Neuronal stem cell (in vitro differentiated cells): ENCODE measurements at regions not wholly inside any gene's neighbourhood (a gene's known extent, or its start where the extent isn't known, plus 50 kb on each side); places are given as distances from the start of the nearest gene placed in this dataset.

Experiments used
- DNase-seq: peaks from one replicate; pipeline ENCODE4 v3.0.0-alpha.2; 2013; ENCODE audit warnings: low spot score
- H2AFZ ChIP-seq: one replicate; pipeline ENCODE4 v1.6.1; 2013; ENCODE audit warnings: mild to moderate bottlenecking, low read length, inconsistent platforms
- H2AK5ac ChIP-seq: 2 replicates; pipeline ENCODE4 v1.6.1; 2013; ENCODE audit warnings: low read depth, mild to moderate bottlenecking, inconsistent platforms, low read length, moderate library complexity, mixed read lengths
- H2BK120ac ChIP-seq: 2 replicates; pipeline ENCODE4 v1.6.1; 2013; ENCODE audit warnings: low read depth, mild to moderate bottlenecking, inconsistent platforms, low read length, moderate library complexity, mixed read lengths
- H2BK12ac ChIP-seq: one replicate; pipeline ENCODE4 v1.6.1; 2013; ENCODE audit warnings: low read length, inconsistent platforms
- H2BK15ac ChIP-seq: 2 replicates; pipeline ENCODE4 v1.6.1; 2013; ENCODE audit warnings: mild to moderate bottlenecking, low read length, inconsistent platforms, mixed read lengths
- H2BK5ac ChIP-seq: one replicate; pipeline ENCODE4 v1.6.1; 2013; ENCODE audit warnings: inconsistent platforms, mild to moderate bottlenecking, low read length, moderate library complexity
- H3K14ac ChIP-seq: one replicate; pipeline ENCODE4 v1.6.1; 2013; ENCODE audit warnings: low read length, inconsistent platforms
- H3K18ac ChIP-seq: 2 replicates; pipeline ENCODE4 v1.6.1; 2013; ENCODE audit warnings: low read length, inconsistent platforms
- H3K23ac ChIP-seq: 2 replicates; pipeline ENCODE4 v1.6.1; 2013; ENCODE audit warnings: low read depth, mild to moderate bottlenecking, mixed read lengths, low read length, inconsistent platforms; ENCODE audit not compliant: poor library complexity
- H3K27ac ChIP-seq: replicated peaks from 3 replicates; pipeline ENCODE4 v1.5.1; 2013; ENCODE audit warnings: low read length, inconsistent platforms
- H3K27me3 ChIP-seq, 3 experiments: 2 replicates each; pipeline ENCODE4 v1.6.1; 2013; ENCODE audit warnings: low read length in 3 of 3, mild to moderate bottlenecking in 2 of 3, inconsistent platforms in 1 of 3, low read depth in 1 of 3, mixed read lengths in 1 of 3, moderate library complexity in 1 of 3; ENCODE audit not compliant: control insufficient read depth in 3 of 3, insufficient read depth in 3 of 3
- H3K36me3 ChIP-seq, 2 donors: replicated peaks in 1 of 2; 2 replicates each; pipeline ENCODE4 v1.6.1; 2013; ENCODE audit warnings: low read length in 2 of 2; ENCODE audit not compliant: control insufficient read depth in 2 of 2, insufficient read depth in 2 of 2
- H3K4ac ChIP-seq: 2 replicates; pipeline ENCODE4 v1.6.1; 2013; ENCODE audit warnings: inconsistent platforms, mild to moderate bottlenecking, low read length, moderate library complexity
- H3K4me1 ChIP-seq, 2 donors: 1 replicate in 1 of 2; 2 replicates in 1 of 2; pipeline ENCODE4 v1.6.1; 2013; ENCODE audit warnings: low read length in 2 of 2, low read depth in 1 of 2; ENCODE audit not compliant: control insufficient read depth in 2 of 2, insufficient read depth in 1 of 2
- H3K4me2 ChIP-seq: one replicate; pipeline ENCODE4 v1.6.1; 2013; ENCODE audit warnings: mild to moderate bottlenecking, low read length, inconsistent platforms; ENCODE audit not compliant: insufficient read depth, poor library complexity, severe bottlenecking
- H3K4me3 ChIP-seq, 2 donors: 2 replicates each; pipeline ENCODE4 v1.5.1; 2013; ENCODE audit warnings: low read length in 2 of 2, mild to moderate bottlenecking in 2 of 2, inconsistent platforms in 1 of 2, moderate library complexity in 1 of 2
- H3K79me1 ChIP-seq: one replicate; pipeline ENCODE4 v1.6.1; 2013; ENCODE audit warnings: low read depth, mild to moderate bottlenecking, inconsistent platforms, low read length, moderate library complexity
- H3K9ac ChIP-seq: one replicate; pipeline ENCODE4 v1.6.1; 2013; ENCODE audit warnings: mild to moderate bottlenecking, low read depth, low read length, inconsistent platforms; ENCODE audit not compliant: poor library complexity
- H3K9me3 ChIP-seq, 2 donors: replicated peaks in 1 of 2; 2 replicates each; pipeline versions ENCODE3 to v1.6.1; 2013; ENCODE audit warnings: low read length in 2 of 2, mild to moderate bottlenecking in 2 of 2, inconsistent platforms in 1 of 2, low read depth in 1 of 2, mixed read lengths in 1 of 2, moderate library complexity in 1 of 2; ENCODE audit not compliant: control insufficient read depth in 2 of 2, insufficient read depth in 1 of 2
- H4K8ac ChIP-seq: one replicate; pipeline ENCODE4 v1.6.1; 2013; ENCODE audit warnings: low read depth, mild to moderate bottlenecking, inconsistent platforms, low read length, moderate library complexity
- H4K91ac ChIP-seq: one replicate; pipeline ENCODE4 v1.6.1; 2013; ENCODE audit warnings: low read length, low read depth, mild to moderate bottlenecking, inconsistent platforms; ENCODE audit not compliant: poor library complexity
- WGBS, 2 donors: extraction: QIAGEN DNeasy Blood & Tissue Kit; methylation state at CpG; one replicate each; pipeline ENCODE4 v1.1.7; 2013; ENCODE audit warnings: missing lambda C conversion rate in 2 of 2, mixed read lengths in 1 of 2; ENCODE audit not compliant: insufficient read length in 2 of 2, insufficient replicate concordance in 1 of 2; ENCODE audit errors: extremely low coverage in 2 of 2; 5-methylcytosine and 5-hydroxymethylcytosine counted together

DNA sequence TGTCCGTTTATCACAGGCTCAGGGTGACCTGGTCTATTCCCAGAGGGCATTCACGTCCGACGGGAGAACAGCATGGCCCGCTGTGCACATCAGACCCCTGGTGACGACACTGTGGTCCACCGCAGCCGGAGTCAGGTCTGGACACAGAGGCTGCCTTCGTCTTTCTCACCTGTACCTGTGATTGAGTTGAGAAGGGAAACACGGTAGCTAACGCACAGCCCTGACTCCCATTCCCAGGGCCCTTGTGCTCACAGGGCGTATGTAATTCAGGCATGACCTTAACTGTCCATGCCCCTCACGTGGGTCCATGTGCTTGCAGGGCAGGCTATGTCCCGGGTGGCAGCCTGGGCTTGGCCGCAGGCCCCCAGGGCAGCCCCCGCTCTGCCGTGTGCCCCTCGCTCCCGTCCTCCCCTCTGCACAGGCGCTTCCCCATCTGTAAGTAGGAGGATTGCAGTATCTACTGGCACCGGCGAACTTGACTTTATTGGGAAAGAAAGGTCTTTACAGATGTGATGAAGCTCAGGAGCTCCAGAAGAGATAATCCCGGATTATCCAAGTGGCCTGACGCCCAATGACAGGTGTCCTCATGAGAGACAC is 221.3 kb upstream of the TCERG1L start:
- DNase-seq, result no peak
- no peak overlapping the region for H3K4me3 ChIP-seq
- no peak overlapping the region for H2AFZ ChIP-seq
- no peak overlapping the region for H2BK15ac ChIP-seq
- peak overlapping the region; percentile 44 for H3K18ac ChIP-seq
- H2BK12ac ChIP-seq, result no peak overlapping the region
- H2AK5ac ChIP-seq, result no peak overlapping the region
- peak overlapping the region; percentile 34 for H3K23ac ChIP-seq
- no peak overlapping the region for H3K4me2 ChIP-seq
- H3K79me1 ChIP-seq, result no peaks in the 10 kb centered on the region
- no peaks in the 10 kb centered on the region for H3K27me3 ChIP-seq
- H2BK5ac ChIP-seq, result no peak overlapping the region
- no peak overlapping the region for H3K9ac ChIP-seq
- H3K27ac ChIP-seq, result no peak overlapping the region
- no peak overlapping the region for H3K4ac ChIP-seq
- no peak overlapping the region for H4K91ac ChIP-seq
- no peak overlapping the region for H3K14ac ChIP-seq
- H4K8ac ChIP-seq, result no peak overlapping the region
- no peaks in the 10 kb centered on the region for H3K9me3 ChIP-seq
- no peaks in the 10 kb centered on the region for H3K36me3 ChIP-seq
- WGBS, 2 donors, result no CpG with 5 or more reads among the region's 24 CpGs
- H3K4me1 ChIP-seq, result no peaks in the 10 kb centered on the region
- H2BK120ac ChIP-seq, result no peak overlapping the region

DNA sequence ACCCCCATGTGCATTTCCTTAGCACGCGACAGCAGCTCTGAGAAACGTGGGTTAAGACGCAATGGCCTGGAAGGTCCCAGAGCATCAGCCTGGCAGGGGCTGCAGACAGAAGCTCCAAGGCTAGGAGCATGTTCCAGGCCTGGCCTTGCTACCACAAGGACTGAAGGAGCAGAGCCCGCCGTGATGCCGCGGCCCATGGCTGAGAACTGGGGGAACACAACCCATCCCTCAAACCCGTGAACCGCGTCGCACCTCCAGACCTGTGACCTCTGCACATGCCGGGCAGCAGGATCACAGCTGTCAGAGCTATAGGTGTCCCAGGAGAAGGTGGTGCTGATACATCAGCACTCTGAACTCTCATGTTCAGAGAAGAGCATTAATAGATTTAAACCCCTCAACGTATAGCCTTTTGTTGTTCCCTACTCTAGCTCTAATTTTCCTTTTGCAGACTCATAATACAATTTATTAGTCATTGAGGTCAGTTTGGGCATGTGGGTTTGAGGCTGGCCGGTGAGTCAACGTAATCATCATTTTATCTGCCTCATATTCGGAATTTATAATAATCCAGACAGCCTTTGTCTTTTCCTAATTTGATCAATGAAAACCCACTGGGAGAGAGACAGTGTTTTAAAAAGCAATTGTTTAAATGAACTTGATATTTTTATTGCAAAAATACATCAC is 222.5 kb upstream of the TCERG1L start:
- Histone ChIP-seq H3K4me1 (no peaks in the 10 kb centered on the region), H3K14ac (peak overlapping the region; percentile 90), H3K18ac (peak overlapping the region; percentile 31), H3K27ac (no peak overlapping the region), H4K91ac (no peak overlapping the region), H3K36me3 (no peaks in the 10 kb centered on the region), H2AK5ac (peak overlapping the region; percentile 68), H3K9me3 (no peaks in the 10 kb centered on the region), H3K23ac (peak overlapping the region; percentile 77), H3K79me1 (no peaks in the 10 kb centered on the region), H3K27me3 (no peaks in the 10 kb centered on the region), H2AFZ (no peak overlapping the region), H3K9ac (no peak overlapping the region), H2BK5ac (peak overlapping the region; percentile 77), H2BK15ac (no peak overlapping the region), H3K4me2 (no peak overlapping the region), H3K4me3 (no peak overlapping the region), H2BK120ac (no peak overlapping the region), H4K8ac (peak overlapping the region; percentile 76), H2BK12ac (no peak overlapping the region), H3K4ac (no peak overlapping the region)
- no peak for DNase-seq
- no CpG with 5 or more reads among the region's 17 CpGs for WGBS, 2 donors

- Histone ChIP-seq H2AFZ (no peak overlapping the region), H3K27ac (no peak overlapping the region), H3K79me1 (no peaks in the 10 kb centered on the region), H3K4me1 (no peaks in the 10 kb centered on the region), H2BK15ac (no peak overlapping the region), H3K9ac (no peak overlapping the region), H4K91ac (no peak overlapping the region), H2AK5ac (no peak overlapping the region), H3K18ac (peak overlapping the region; percentile 82), H3K4ac (no peak overlapping the region), H3K4me3 (no peak overlapping the region), H4K8ac (no peak overlapping the region), H3K27me3 (no peaks in the 10 kb centered on the region), H3K4me2 (no peak overlapping the region), H2BK5ac (no peak overlapping the region), H3K23ac (no peak overlapping the region), H3K36me3 (no peaks in the 10 kb centered on the region), H2BK120ac (no peak overlapping the region), H2BK12ac (no peak overlapping the region), H3K14ac (no peak overlapping the region), H3K9me3 (no peaks in the 10 kb centered on the region)
- WGBS, 2 donors, result no CpG with 5 or more reads among the region's 11 CpGs
- no peak for DNase-seq
Measured at GRCh38 chr10:131534836-131535235, 223.3 kb upstream of the TCERG1L start.

DNA sequence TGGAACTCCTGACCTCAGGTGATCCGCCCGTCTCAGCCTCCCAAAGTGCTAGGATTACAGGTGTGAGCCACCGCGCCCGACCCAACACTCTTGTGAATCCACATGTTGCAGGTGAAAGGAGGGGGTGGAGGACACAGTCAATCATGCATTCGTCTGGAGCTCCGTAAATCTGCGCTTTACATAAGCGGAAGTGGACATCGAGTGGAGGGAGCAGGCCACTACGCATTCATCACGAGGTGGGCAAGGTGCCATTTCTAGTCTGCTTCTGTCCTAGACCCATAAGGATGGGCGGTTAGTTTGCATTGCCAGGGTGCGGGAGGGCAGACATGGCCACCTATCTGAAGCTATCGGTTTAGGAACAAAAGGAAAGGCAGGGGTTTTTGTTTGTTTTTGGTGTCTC is 225.2 kb upstream of the TCERG1L start:
- no peak overlapping the region for H3K14ac ChIP-seq
- no CpG with 5 or more reads among the region's 15 CpGs for WGBS, 2 donors

More for the DNA sequence above, 225.2 kb upstream of the TCERG1L start:
- no peak overlapping the region for H3K27ac ChIP-seq
- H3K23ac ChIP-seq, result no peak overlapping the region
- H3K9ac ChIP-seq, result no peak overlapping the region
- H4K91ac ChIP-seq, result no peak overlapping the region
- no peak overlapping the region for H2AK5ac ChIP-seq
- no peak overlapping the region for H3K18ac ChIP-seq
- H3K4ac ChIP-seq, result no peak overlapping the region
- no peaks in the 10 kb centered on the region for H3K27me3 ChIP-seq
- H2BK12ac ChIP-seq, result no peak overlapping the region
- H3K4me2 ChIP-seq, result no peak overlapping the region
- no peaks in the 10 kb centered on the region for H3K4me1 ChIP-seq
- H2BK5ac ChIP-seq, result no peak overlapping the region
- H3K4me3 ChIP-seq, result no peak overlapping the region
- no peak overlapping the region for H2BK120ac ChIP-seq
- no peaks in the 10 kb centered on the region for H3K9me3 ChIP-seq
- H4K8ac ChIP-seq, result no peak overlapping the region
- DNase-seq, result no peak
- H2BK15ac ChIP-seq, result no peak overlapping the region
- H3K36me3 ChIP-seq, result no peaks in the 10 kb centered on the region
- H3K79me1 ChIP-seq, result no peaks in the 10 kb centered on the region
- H2AFZ ChIP-seq, result no peak overlapping the region
